ENCODE measurements at regions not wholly inside any gene's neighbourhood (a gene's known extent, or its start where the extent isn't known, plus 50 kb on each side); places are given as distances from the start of the nearest gene placed in this dataset.

GRCh38 chr12:65637774-65638173 is 186.5 kb upstream of the HMGA2 start:
- TF ChIP-seq CTCF (conservative IDR thresholded peaks at IDR 0.05): no peak
- H3K27ac ChIP-seq: no peak overlapping the region

- H3K27ac ChIP-seq: no peak overlapping the region
- no peak for TF ChIP-seq CTCF (conservative IDR thresholded peaks at IDR 0.05)
These were observed 186.0 kb upstream of the HMGA2 start for GRCh38 chr12:65638324-65638723.

DNA sequence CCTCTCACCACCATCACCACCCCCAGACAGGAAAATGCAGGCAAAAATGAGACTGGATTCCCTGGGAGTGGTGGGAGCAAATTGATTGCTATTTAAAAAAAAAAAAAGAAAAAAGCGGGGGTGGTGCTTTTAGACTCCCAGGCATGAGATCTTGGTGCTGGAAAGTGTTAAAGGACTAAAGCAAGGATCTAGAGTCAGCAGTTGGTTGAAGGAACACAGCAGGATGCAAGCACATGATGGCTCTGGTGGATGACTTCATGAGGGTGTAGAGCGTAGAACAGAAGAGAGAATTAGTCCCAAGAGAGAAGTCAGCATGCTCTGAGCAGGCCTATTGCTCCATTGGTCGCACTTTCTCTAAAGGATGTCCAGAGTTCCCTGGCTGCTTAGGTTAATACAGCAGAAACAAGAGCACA is 183.8 kb upstream of the HMGA2 start:
- H3K27ac ChIP-seq: no peak overlapping the region
- no peak for TF ChIP-seq CTCF (conservative IDR thresholded peaks at IDR 0.05)

GRCh38 chr12:65642061-65642661 is 182.1 kb upstream of the HMGA2 start:
- no peak for TF ChIP-seq CTCF (conservative IDR thresholded peaks at IDR 0.05)
- no peak overlapping the region for H3K27ac ChIP-seq

- no peak overlapping the region for H3K27ac ChIP-seq
- TF ChIP-seq CTCF (conservative IDR thresholded peaks at IDR 0.05): no peak
These were observed 181.1 kb upstream of the HMGA2 start for GRCh38 chr12:65643171-65643570.

- no peak overlapping the region for H3K27ac ChIP-seq
- TF ChIP-seq CTCF (conservative IDR thresholded peaks at IDR 0.05): no peak
These were observed 180.5 kb upstream of the HMGA2 start for GRCh38 chr12:65643595-65644386.

DNA sequence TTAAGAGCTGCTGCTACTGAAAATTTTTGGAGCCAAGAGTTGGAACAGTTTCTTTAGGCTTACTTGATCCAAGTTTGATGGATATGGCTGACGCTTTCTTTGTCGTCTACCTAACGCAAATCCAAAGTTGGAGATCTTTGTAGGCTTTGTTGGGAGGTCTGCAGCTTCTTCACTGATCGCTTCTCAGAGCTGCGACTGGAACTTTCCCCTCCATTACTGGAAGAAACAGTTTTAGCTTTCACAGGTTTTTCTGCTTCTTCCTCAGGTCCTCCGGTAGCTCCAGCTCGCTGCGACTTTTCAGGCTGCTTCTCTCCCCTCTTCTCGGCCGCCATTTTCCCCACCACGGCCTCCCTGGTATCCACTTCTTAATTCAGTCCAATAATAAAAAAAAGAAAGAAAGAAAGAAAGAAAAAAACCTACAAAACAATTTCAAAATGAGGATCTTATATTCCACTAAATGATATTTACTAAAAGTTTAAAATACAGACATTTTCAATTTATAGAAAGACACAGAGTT is 178.1 kb upstream of the HMGA2 start:
- H3K27ac ChIP-seq: no peak overlapping the region
- no peak for TF ChIP-seq CTCF (conservative IDR thresholded peaks at IDR 0.05)

Data from VCaP (cell line).